CD4-positive, alpha-beta T cell treated with Interleukin-15 for 1 hour (primary cell): ENCODE measurements at regions not wholly inside any gene's neighbourhood (a gene's known extent, or its start where the extent isn't known, plus 50 kb on each side); places are given as distances from the start of the nearest gene placed in this dataset.
"Not testable (repeated sequence)": the region's sequence is repeated elsewhere in the genome, so short reads cannot be mapped to it uniquely, and the experiment has no call there.

Source experiments
- DNase-seq: peaks from one replicate; pipeline ENCODE4 v3.0.0-alpha.2; 2020

DNA sequence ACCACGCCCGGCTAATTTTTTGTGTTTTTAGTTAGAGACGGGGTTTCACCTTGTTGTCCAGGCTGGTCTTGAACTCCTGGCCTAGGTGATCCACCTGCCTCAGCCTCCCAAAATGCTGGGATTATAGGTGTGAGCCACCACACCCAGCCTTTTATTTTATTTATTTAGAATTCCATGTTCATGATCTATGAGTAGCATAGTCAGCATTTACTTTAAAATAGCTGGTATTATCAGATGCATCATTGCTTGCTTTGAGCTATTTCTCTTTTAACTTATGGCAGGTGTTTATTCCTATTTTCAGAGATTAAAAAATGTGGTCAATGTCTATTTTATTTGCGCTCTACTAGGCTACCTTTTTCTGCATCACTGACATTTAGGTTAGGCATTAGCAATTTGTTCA is 152.0 kb downstream of the UTRN start:
- DNase-seq, result no peak

DNA sequence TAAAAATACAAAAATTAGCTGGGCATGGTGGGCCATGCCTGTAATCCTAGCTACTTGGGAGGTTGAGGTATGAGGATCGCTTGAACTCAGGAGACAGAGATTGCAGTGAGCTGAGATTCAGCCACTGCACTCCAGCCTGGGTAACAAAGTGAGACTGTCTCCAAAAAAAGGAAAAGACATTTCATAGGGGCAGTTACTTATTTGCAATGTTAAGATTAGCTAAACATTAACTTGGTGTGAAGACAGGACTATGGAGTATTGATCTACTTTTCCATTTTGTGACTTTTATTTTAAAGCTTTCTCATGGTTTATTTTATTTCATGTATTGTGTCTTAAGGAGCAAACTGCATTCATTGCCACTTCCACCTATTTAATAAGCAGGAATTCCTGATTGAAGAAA is 153.0 kb downstream of the UTRN start:
- DNase-seq, result no peak

DNA sequence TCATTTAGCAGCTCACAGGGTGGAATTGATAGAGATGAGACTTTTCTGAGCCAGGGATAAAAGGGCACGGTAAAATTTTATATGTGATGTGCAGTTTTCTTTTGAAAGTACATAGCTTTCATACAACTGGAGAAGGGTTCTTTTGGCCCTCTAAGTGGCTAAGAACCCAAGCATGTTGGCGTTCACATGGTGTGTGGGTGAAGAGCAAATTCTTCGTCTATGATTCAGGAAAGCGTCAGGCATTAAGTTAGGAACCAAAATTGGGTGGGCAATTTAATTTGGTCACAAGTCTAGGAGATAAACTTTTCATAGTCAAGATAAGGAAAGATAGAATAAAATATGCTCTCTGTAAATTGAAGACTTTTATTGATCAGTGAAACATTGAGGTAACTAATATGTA is 153.9 kb downstream of the UTRN start:
- DNase-seq, result no peak

DNA sequence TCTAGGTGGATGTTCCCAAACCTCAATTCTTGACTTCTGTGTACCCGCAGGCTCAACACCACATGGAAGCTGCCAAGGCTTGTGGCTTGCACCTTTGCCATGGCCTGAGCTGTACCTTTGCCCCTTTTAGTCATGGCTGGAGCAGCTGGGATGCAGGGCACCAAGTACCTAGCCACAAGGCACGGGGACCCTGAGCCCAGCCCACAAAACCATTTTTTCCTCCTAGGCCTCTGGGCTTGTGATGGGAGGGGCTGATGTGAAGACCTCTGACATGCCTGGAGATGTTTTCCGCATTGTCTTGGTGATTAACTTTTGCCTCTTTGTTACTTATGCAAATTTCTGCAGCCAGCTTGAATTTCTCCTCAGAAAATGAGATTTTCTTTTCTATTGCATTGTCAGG is 156.7 kb downstream of the UTRN start:
- DNase-seq, result not testable (repeated sequence)

DNA sequence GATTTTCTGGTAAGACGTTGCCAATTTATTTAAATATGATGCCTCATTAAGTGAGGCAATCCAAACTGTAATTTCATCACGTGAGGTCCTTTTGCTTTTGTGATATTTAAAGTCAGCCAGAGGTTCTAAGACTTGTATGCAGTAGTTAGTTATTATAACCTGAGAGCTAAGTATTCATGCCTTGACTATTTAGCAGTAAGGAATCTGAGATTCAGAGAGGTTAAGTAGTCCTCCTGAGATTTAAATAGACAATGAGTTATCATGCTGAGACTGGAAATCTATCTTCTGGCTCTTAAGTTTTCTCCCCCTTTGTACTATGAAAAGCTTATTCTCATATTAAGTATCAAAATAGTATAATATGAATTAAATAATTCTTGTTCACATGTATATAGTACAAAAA is 158.0 kb downstream of the UTRN start:
- no peak for DNase-seq

DNA sequence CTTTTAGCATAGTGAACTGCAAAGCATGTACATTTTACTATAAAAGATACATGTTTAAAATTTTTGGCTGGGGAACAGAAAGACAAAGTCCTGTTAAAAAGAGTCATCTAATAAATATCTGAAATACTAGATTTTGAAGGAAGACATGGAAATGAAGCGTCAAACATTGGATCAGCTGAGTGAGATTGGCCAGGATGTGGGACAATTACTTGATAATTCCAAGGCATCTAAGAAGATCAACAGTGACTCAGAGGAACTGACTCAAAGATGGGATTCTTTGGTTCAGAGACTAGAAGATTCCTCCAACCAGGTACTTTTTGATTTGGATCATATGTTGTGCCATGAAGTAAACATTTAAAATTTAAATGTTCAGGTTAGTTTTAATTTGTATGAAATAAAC is 162.3 kb downstream of the UTRN start:
- no peak for DNase-seq

DNA sequence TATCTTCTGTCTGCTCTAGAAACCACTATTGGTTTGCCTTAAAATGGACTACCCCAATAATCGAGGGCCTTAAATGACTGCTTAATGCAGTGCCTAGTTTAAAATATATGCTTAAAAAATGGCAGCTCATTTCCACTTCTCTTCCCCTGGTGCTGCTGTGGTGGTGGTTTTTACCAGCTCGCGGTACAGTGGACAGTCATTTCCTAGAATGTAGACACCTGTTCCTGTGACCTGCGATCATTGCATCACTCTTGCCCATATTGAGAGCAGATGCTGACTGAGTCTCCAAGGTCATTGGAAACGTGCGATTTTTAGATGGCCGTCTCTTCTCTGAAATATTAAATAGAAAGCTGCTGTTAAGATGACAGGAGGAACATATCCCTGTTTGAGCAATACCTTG is 164.1 kb downstream of the UTRN start:
- no peak for DNase-seq

DNA sequence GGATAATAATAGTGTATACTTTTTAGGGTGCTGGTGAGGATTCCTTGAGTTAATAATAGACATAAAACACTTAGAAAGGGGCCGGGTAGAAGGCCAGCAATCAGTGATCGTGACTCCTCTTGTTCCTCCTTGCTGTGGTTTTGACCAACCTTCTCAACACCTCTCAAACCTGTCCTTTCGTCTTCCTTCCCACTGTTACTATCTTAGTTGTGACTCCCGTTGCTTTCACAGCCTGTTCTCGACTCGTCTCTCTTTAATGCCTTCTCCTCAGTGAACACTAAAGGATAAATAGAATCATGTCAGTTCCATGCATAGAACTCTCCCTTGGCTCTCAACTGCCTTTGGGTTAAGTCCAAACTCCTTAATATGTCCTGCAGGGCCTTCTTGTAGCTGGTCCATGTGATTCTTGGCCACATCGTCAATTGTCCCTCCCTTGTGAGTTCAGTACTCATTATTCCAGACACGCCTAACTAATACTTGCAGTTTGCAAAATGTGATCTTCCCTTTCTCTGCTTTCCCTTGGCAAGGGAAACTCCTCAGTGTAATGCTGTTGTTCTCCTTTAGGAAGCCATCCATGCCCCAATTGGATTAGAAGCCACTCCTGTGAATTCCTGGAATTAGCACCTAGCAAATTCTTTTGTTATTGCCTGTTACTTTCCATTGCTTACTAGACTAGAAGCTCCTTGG is 164.9 kb downstream of the UTRN start:
- DNase-seq, result no peak

DNA sequence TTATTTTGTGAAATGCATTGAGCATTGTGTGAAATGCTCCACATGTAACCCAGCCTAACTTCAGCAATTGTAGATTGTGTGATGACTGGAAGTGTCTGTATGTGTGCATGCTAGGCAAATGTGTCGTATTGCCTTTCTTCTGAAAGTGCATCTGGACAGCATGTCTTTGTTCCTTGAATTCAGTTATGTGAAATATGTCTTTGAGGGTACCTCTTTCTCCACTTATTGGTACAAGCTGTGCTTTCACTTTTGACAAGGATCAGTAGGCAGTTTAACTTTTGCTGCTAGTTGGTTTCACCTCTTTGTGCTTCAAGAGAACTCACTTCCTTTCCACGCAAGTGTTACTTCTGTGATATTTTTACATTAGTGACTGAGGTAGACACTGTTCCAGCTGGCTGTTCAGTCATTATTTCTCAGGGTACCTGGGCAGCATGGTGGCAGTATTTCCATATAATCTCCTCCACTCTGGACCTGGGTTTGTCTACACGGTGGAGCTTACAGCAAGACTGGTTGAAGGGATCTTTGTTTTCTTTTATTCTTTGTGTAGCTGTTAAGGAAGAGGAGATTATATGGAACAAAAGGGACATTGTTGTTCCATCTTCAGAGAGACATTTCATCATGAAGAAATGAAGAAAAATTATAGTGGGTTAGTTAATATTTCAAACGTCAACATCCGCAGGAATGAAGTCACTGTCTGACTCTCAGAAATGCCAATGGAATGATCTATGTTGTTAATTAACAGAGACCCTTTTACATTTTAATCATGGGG is 175.4 kb downstream of the UTRN start:
- DNase-seq, result no peak

DNA sequence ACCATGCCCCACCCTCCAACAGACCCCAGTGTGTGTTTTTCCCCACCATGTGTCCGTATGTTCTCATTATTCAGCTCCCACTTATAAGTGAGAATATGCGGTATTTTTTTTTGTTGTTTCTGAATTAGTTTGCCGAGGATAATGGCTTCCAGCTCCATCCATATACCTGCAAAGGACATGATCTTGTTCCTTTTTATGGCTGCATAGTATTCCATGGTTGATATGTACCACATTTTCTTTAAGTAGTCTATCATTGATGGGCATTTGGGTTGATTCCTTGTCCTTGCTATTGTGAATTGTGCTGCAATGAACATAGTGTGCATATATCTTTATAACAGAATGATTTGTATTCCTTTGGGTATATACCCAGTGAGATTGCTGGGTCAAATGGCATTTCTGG is 176.9 kb downstream of the UTRN start:
- no peak for DNase-seq

DNA sequence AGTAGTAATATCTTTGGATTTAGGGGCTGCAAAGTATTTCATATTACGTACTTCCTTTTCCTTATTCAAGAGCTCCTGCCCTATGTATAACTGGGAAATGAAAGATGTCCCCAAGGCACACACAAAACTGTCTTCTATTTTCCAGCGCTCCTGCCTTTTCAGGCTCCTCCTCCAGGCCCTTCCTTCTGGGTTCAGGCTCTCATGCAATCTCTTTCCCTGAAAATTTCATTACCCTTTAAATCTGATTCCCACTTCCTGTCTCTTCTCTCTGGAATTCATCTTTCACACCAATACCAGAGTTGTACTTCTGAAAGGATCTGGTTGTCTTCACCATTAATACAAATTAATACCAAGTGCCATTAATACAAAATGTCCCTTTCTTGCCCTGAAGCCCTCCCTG is 181.6 kb downstream of the UTRN start:
- DNase-seq, result no peak

DNA sequence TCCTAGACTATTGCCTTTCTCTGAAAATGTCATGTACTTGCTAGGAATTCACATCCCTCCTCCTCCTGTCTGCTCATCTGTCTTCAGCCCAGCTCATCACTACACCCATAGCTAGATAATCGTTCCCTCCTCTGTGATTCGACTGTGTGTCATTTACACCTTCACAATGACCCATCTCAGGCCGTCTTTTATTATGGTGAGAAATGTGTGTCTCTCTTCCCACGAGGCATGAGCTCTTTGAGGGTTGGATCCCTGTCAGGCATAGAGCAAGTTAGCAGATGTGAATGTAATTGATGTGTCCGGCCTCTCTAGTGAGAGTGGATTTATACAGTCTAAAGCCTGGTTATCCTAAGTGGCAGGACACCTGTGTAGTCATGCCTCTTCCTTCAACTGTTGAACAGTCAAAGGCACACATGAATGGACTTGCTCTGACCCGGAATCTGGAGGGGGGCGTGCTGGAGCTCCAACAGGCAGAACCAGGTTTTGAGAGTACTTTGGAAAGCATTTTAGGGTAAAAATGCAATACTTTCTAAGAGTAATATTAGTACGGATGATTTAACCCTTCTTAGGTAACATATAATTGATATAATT is 182.1 kb downstream of the UTRN start:
- no peak for DNase-seq

DNA sequence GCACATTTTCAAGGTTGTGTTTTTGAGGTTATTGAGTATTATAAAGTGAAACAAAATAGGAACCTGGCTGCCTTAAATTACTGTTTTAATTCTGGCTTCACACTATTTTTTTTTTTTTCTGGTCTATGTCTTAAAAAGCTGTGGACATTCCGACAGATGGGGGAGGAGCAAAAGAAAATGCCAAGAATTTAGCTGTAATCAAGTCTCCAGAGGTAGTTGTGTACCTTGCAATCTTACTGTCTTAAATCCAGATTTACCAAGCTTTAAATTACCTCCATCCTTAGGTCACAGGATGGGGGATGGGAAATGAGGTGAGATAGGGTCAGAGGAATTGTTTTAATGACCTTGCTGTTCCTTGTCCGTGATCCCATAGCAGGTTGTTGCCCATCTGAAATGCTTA is 182.8 kb downstream of the UTRN start:
- DNase-seq, result no peak

DNA sequence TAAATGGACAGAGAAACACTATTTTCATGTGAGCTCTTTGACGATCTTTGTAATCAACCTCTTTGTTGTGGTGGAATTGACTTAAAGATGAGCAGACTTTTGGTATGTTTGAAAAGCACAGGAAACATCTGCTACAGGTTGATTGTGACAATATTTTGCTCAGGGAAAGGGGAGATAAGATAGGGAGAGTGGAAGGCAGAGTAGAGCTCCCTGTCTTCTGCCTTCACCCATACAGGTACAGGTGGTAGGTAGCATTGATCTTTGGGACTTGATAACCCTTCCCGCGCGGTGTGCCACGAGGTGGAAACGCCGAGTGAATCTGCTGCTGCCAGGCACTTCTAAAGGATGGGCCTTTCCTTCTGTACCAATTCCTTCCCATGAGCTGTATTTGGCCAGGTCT is 183.6 kb downstream of the UTRN start:
- DNase-seq, result no peak

DNA sequence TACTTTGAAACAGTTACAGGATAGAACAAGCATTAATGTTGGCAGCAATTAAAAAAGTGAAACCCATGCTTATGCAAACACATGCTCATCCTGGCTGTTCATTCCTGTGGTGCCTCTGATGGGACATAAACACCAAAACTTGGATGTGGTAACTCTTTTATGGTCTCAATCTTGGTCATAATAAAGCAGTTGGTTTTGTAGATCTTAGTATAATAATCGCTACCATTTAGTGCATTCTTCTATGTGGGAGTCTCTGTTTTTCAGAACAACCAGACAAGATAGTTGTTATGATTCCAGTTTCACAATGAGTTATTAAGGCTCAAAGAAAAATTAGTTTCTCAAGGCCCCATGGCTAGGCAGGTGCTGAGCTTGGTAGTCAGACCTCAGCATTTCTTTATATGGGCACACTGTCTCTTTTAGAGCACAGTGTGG is 184.0 kb downstream of the UTRN start:
- DNase-seq, result no peak

DNA sequence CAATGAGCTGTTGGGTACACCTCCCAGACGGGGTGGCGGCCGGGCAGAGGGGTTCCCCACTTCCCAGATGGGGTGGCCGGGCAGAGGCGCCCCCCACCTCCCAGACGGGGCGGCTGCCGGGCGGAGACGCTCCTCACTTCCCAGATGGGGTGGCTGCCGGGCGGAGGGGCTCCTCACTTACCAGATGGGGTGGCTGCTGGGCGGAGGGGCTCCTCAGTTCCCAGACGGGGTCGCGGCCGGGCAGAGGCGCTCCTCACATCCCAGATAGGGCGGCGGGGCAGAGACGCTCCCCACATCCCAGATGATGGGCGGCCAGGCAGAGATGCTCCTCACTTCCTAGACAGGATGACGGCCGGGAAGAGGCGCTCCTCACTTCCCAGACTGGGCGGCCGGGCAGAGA is 185.1 kb downstream of the UTRN start:
- DNase-seq, result not testable (repeated sequence)

DNA sequence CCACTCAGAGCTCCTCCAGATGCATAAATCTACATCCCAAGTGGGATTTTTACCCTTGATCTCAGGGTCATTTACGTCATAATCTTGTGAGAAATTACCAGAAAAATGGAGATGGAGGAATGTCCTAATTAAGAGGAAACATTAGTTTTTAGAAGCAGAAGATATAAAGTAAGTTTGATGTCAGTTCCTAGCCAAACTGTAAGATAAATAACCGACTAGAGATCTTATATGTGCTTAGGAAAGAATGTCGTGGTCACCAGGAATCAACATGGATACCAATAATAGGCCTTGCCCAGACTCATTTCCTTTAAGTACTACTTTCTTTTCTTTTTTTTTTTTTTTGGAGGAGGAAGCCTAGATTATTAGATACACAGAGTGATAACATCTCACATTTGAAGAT is 186.9 kb downstream of the UTRN start:
- no peak for DNase-seq

DNA sequence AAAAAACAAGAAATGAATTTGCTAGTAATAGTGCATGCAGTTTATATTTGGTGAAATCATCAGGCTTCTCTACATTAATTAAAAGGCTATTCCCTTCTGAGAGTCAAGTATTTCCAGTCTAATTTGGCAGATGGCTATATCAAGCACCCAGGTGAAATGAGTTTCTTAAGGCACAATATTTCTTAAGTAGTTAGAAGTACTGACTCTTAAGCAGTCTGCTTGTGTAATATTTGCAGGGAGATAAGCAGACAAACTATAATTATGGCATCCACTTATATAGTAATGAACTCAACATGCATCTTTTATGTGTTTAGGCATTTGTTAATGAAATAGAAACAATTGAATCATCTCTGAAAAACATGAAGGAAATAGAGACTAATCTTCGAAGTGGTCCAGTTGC is 189.2 kb downstream of the UTRN start:
- DNase-seq, result no peak

DNA sequence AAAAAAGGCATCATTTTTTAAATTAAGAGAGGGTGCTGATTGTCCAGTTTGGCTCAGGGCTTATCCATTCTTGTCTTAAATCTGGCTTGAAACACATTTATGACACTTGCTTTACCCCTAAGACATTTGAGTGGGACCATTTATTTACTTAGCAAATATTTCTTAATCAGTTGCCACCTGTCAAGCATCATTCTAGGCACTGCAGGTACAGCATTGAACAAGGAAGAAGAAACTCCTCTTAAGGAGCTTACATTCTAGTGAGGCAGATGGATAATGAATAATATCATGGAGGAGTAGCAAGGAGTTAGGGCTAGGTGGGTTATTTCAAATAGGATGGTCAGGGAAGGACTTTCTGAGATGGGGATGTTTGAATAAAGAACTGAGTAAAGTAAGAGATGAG is 189.8 kb downstream of the UTRN start:
- DNase-seq, result no peak

DNA sequence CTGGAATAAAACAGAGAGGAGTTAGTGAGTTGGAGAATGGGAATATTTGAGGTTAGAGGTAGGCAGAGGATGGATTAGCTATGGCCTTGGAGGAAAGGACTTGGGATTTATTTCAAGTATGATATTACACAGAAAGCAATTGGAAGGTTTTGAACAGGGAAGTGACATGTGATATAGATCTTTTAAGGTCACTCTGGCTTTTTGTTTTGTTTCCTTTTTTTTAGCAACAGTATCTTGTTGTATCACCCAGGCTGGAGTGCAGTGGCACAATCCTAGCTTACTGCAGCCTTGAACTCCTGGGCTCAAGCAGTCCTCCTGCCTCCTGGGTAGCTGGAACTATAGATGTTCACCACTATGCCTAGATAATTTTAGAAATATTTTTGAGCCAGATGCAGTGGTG is 190.3 kb downstream of the UTRN start:
- DNase-seq, result no peak

DNA sequence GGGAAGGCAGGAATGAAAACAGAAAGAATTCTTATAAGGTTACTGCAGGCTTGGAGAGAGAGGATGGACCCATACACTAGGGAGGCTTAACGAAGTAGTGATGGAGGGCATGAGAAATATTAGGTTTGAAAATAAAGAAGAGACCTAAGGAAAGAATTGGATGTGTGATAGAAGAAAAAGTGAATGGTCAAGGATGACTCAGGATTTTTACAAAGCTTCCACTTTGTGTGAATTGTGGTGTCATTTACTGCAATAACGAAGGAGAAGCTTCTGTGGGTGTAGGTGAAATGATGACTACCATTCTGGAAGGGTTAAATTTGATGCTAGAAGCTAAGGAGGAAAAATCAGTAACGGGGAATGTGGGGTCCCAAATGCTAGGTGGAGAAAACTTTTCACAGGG is 191.2 kb downstream of the UTRN start:
- DNase-seq, result no peak

DNA sequence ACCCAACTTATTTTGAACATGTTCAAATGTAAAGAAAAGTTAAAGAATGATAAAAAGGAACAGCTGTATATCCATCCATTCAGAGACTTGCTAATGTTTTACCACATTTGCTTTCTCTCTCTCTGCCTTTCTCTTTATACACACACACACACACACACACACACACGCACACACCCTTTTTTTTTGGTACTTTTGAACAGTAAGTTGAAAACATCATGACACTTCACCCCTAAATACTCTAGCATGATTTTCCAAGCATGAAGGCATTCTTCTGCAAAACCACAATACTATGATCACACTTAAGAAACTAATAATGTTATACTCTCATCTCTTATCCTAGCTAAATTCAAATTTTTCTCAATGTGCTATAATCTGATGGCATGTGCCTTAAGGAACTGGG is 192.3 kb downstream of the UTRN start:
- no peak for DNase-seq

DNA sequence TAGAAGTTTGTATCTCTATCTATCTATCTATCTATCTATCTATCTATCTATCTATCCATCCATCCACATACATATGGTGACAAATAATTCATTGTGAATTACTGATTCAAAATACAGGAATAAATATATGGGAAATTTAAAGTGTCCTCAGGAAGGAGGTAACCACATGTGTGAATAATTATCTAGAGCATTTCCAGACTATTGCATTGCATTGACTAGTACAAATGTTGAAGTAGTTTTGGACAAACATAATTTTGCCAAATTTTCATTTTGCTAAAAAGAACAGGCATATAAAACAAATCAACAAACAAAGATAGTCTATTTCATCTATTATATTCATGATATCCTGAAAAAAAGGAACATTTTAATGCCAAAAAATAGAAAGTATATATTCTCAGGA is 192.7 kb downstream of the UTRN start:
- no peak for DNase-seq

DNA sequence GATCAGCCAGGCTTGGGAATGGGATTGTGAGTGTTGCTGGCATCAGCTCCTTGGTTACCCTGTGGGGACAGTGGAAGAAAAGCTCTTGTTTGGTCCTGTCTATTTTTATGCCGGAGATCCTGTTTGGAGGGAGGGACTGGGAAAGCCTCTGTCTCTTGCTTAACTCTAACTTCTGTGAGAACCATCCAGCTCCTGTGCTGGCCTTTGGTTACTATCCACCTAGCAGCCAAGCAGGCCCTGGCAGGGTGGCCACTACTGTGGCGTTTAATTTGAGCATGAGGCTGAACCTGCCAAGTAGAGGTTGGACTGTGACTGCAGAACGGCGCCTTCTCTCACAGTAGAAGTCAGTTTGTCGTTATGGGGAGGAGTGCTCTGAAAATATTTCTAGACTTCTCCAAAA is 193.3 kb downstream of the UTRN start:
- DNase-seq, result no peak

DNA sequence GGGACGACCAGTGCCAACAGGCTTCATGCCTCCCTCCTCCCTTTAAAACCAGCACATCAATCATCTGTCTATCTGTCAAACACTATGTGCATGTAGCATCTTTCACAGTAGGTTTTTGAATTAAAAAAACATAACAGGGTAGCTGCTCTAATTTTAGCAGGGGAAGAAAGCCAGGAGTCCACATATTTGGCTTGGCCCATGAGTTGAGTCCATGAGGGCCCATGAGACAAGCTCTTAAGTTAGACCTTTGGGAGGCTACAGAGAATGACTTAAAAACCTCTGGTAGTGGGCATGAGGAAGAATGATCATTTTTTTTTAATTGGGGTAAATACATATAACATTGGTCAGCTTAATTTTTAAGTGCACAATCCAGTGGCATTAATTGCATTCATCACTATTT is 194.9 kb downstream of the UTRN start:
- DNase-seq, result no peak
